GM10266 (cell line): ENCODE measurements at regions not wholly inside any gene's neighbourhood (a gene's known extent, or its start where the extent isn't known, plus 50 kb on each side); places are given as distances from the start of the nearest gene placed in this dataset.
"Not testable (repeated sequence)": the region's sequence is repeated elsewhere in the genome, so short reads cannot be mapped to it uniquely, and the experiment has no call there.

Source experiments
- DNase-seq: peaks from one replicate; pipeline ENCODE4 v3.0.0; 2012; ENCODE audit errors: extremely low spot score
- CTCF ChIP-seq: IDR thresholded peaks from 2 replicates; pipeline ENCODE4 v1.5.1; 2012; ENCODE audit warnings: mild to moderate bottlenecking, low read depth; ENCODE audit not compliant: control insufficient read depth, insufficient read depth; ENCODE audit errors: missing control alignments

- no peak for DNase-seq
- no peak for TF ChIP-seq CTCF
Observed at GRCh38 chr6:135622081-135622480, 124.5 kb upstream of the AHI1 start.

GRCh38 chr6:135623979-135624378 is 126.4 kb upstream of the AHI1 start:
- TF ChIP-seq CTCF = no peak
- DNase-seq = no peak

GRCh38 chr6:135624402-135625295 is 127.1 kb upstream of the AHI1 start:
- no peak for TF ChIP-seq CTCF
- peak; percentile 12 for DNase-seq

GRCh38 chr6:135626001-135626400 is 128.5 kb upstream of the AHI1 start:
- not testable (repeated sequence) for DNase-seq

GRCh38 chr6:135627092-135627715 is 129.7 kb upstream of the AHI1 start:
- TF ChIP-seq CTCF = no peak
- no peak for DNase-seq

GRCh38 chr6:135630789-135631376 is 133.3 kb upstream of the AHI1 start:
- no peak for DNase-seq
- TF ChIP-seq CTCF = no peak

GRCh38 chr6:135631821-135632220 is 134.3 kb upstream of the AHI1 start:
- no peak for DNase-seq
- no peak for TF ChIP-seq CTCF
